ENCODE measurements at regions not wholly inside any gene's neighbourhood (a gene's known extent, or its start where the extent isn't known, plus 50 kb on each side); places are given as distances from the start of the nearest gene placed in this dataset.
"Not testable (repeated sequence)": the region's sequence is repeated elsewhere in the genome, so short reads cannot be mapped to it uniquely, and the experiment has no call there.

GRCh38 chr16:15223398-15223797 lies 129.3 kb upstream of the RRN3 start:
- TF ChIP-seq EZH2 (IDR thresholded peaks at IDR 0.05; ENCODE audit: insufficient read depth, poor library complexity, severe bottlenecking); EZH2phosphoT487 (IDR thresholded peaks at IDR 0.05; ENCODE audit: insufficient read depth, low read depth): not testable (repeated sequence)

All from GM23248 (cell line).